ENCODE measurements at regions not wholly inside any gene's neighbourhood (a gene's known extent, or its start where the extent isn't known, plus 50 kb on each side); places are given as distances from the start of the nearest gene placed in this dataset.
A peak's percentile ranks its signal among the peaks of the same experiment; 100 is the strongest.

- CTCF ChIA-PET = no interaction called here
- H3K36me3 Mint-ChIP-seq = no peaks in the 10 kb centered on the region
Observed at GRCh38 chr13:24087605-24088225, 72.8 kb upstream of the SPATA13 start.

GRCh38 chr13:24090049-24090448 is 70.5 kb upstream of the SPATA13 start:
- no peak for ATAC-seq
- H3K4me3 ChIP-seq (ENCODE audit: low read length) = no peak overlapping the region
- no peaks in the 10 kb centered on the region for H3K27me3 ChIP-seq (ENCODE audit: control insufficient read depth in 2 of 2, insufficient read depth in 2 of 2, low read length in 2 of 2)
- H3K4me1 ChIP-seq (ENCODE audit: control insufficient read depth in 2 of 2, insufficient read depth in 2 of 2, low read length in 2 of 2) = no peaks in the 10 kb centered on the region
- H3K27ac Mint-ChIP-seq = no peak overlapping the region
- peaks cover 0 to 21% (median 3%) of the 10 kb centered on the region in 5 donors for H3K27me3 Mint-ChIP-seq
- intact Hi-C loops (cut with micrococcal nuclease) = no loop called here
- POLR2A ChIA-PET = no interaction called here
- H3K36me3 Mint-ChIP-seq = no peaks in the 10 kb centered on the region
- no peaks in the 10 kb centered on the region for H3K9me3 Mint-ChIP-seq
- H3K4me3 Mint-ChIP-seq = no peak overlapping the region
- no peaks in the 10 kb centered on the region for H3K36me3 ChIP-seq (ENCODE audit: control insufficient read depth in 2 of 3, insufficient read depth in 3 of 3, low read length in 3 of 3)
- no peak overlapping the region for H3K27ac ChIP-seq (ENCODE audit: low read depth, low read length)
- DNase-seq = no peak
- peaks cover 0 to 2% (median 0%) of the 10 kb centered on the region in 7 donors for H3K4me1 Mint-ChIP-seq
- CTCF ChIA-PET = no interaction called here
- H3K9me3 ChIP-seq (ENCODE audit: control insufficient read depth in 2 of 3, low read length in 3 of 3) = no peaks in the 10 kb centered on the region

More at GRCh38 chr13:24087605-24088225, 72.8 kb upstream of the SPATA13 start:
- no peaks in the 10 kb centered on the region for H3K4me1 ChIP-seq (ENCODE audit: control insufficient read depth in 2 of 2, insufficient read depth in 2 of 2, low read length in 2 of 2)
- no peak for DNase-seq
- no peaks in the 10 kb centered on the region for H3K9me3 Mint-ChIP-seq
- H3K4me3 ChIP-seq (ENCODE audit: low read length) = no peak overlapping the region
- no peaks in the 10 kb centered on the region for H3K9me3 ChIP-seq (ENCODE audit: control insufficient read depth in 2 of 3, low read length in 3 of 3)
- no peak overlapping the region for H3K27ac Mint-ChIP-seq
- H3K36me3 ChIP-seq (ENCODE audit: control insufficient read depth in 2 of 3, insufficient read depth in 3 of 3, low read length in 3 of 3) = no peaks in the 10 kb centered on the region
- POLR2A ChIA-PET = no interaction called here
- no peak for ATAC-seq
- H3K27me3 Mint-ChIP-seq = peaks cover 0 to 21% (median 3%) of the 10 kb centered on the region in 5 donors
- H3K4me3 Mint-ChIP-seq = no peak overlapping the region
- intact Hi-C loops (cut with micrococcal nuclease) = no loop called here
- no peak overlapping the region for H3K27ac ChIP-seq (ENCODE audit: low read depth, low read length)
- no peaks in the 10 kb centered on the region for H3K27me3 ChIP-seq (ENCODE audit: control insufficient read depth in 2 of 2, insufficient read depth in 2 of 2, low read length in 2 of 2)
- H3K4me1 Mint-ChIP-seq = peaks cover 0 to 2% (median 0%) of the 10 kb centered on the region in 7 donors

DNA sequence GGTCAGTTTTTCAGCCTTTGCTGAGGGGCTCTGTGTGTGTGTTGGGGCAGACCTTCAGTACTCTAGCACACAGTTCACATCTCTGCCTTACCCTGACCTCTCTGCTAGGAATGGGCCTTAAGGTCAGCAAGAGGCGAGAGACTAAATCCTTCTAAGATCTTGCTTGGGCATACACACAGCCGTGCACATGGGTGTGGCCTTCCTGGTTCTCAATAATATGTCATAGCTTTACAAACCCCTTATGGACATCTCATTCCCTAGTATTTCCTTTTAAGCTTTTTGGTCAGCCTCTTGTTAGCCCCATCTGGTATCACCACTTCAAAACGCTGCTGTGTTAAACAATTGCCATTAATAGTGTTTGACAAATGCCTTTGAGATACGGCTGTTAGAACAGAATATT is 69.4 kb upstream of the SPATA13 start:
- DNase-seq = no peak
- Histone ChIP-seq H3K27ac (ENCODE audit: low read depth, low read length) (no peak overlapping the region), H3K4me3 (ENCODE audit: low read length) (no peak overlapping the region), H3K36me3 (ENCODE audit: control insufficient read depth in 2 of 3, insufficient read depth in 3 of 3, low read length in 3 of 3) (no peaks in the 10 kb centered on the region), H3K4me1 (ENCODE audit: control insufficient read depth in 2 of 2, insufficient read depth in 2 of 2, low read length in 2 of 2) (no peaks in the 10 kb centered on the region), H3K9me3 (ENCODE audit: control insufficient read depth in 2 of 3, low read length in 3 of 3) (no peaks in the 10 kb centered on the region), H3K27me3 (ENCODE audit: control insufficient read depth in 2 of 2, insufficient read depth in 2 of 2, low read length in 2 of 2) (no peaks in the 10 kb centered on the region)
- Mint-ChIP-seq H3K27me3 (peaks cover 0 to 16% (median 0%) of the 10 kb centered on the region in 5 donors), H3K4me1 (peaks cover 0 to 2% (median 0%) of the 10 kb centered on the region in 7 donors), H3K36me3 (no peaks in the 10 kb centered on the region), H3K27ac (no peak overlapping the region), H3K4me3 (no peak overlapping the region), H3K9me3 (peaks cover 0 to 2% (median 0%) of the 10 kb centered on the region in 11 donors)
- CTCF ChIA-PET = no interaction called here
- intact Hi-C loops (cut with micrococcal nuclease) = no loop called here
- POLR2A ChIA-PET = interaction anchor here (0.6 kb wide), 1 partner anchor 312 kb away, joined by 3 read pairs; no protein-coding TSS in a partner anchor
- ATAC-seq = no peak

GRCh38 chr13:24092108-24092507 is 68.4 kb upstream of the SPATA13 start:
- Mint-ChIP-seq H3K4me3 (no peak overlapping the region), H3K36me3 (no peaks in the 10 kb centered on the region), H3K27ac (no peak overlapping the region), H3K27me3 (peaks cover 0 to 8% (median 0%) of the 10 kb centered on the region in 5 donors), H3K4me1 (peaks cover 3 to 9% (median 8%) of the 10 kb centered on the region in 7 donors), H3K9me3 (peaks cover 0 to 7% (median 0%) of the 10 kb centered on the region in 11 donors)
- Histone ChIP-seq H3K36me3 (ENCODE audit: control insufficient read depth in 2 of 3, insufficient read depth in 3 of 3, low read length in 3 of 3) (no peaks in the 10 kb centered on the region), H3K4me3 (ENCODE audit: low read length) (no peak overlapping the region), H3K4me1 (ENCODE audit: control insufficient read depth in 2 of 2, insufficient read depth in 2 of 2, low read length in 2 of 2) (peaks cover 0 to under 1% of the 10 kb centered on the region in 2 donors), H3K9me3 (ENCODE audit: control insufficient read depth in 2 of 3, low read length in 3 of 3) (no peaks in the 10 kb centered on the region), H3K27ac (ENCODE audit: low read depth, low read length) (no peak overlapping the region), H3K27me3 (ENCODE audit: control insufficient read depth in 2 of 2, insufficient read depth in 2 of 2, low read length in 2 of 2) (no peaks in the 10 kb centered on the region)
- DNase-seq (no peak), ATAC-seq (no peak)
- POLR2A ChIA-PET = no interaction called here
- CTCF ChIA-PET = no interaction called here
- intact Hi-C loops (cut with micrococcal nuclease) = no loop called here

DNA sequence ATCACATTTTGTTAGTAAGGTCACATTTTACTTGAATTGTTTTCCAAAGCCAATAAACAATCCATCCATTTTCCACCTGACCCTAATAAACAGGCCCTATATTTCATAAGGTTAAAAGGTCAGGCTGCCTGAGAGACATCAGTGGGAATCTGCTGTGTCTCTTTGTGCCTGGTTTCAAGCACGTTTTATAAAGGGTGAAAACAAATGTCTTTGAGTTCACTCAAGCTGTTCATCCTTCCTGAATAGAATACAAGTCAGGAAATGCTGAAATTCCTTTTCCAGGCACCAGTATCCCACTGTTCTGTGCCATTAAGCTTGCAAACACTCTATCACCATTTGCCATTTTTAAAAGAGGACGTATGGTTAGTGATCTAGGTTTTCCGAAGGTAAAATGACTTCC is 67.5 kb upstream of the SPATA13 start:
- Histone ChIP-seq H3K9me3 (ENCODE audit: control insufficient read depth in 2 of 3, low read length in 3 of 3) (no peaks in the 10 kb centered on the region), H3K4me3 (ENCODE audit: low read length) (no peak overlapping the region), H3K27ac (ENCODE audit: low read depth, low read length) (no peak overlapping the region), H3K36me3 (ENCODE audit: control insufficient read depth in 2 of 3, insufficient read depth in 3 of 3, low read length in 3 of 3) (no peaks in the 10 kb centered on the region), H3K4me1 (ENCODE audit: control insufficient read depth in 2 of 2, insufficient read depth in 2 of 2, low read length in 2 of 2) (peaks cover 0 to 10% of the 10 kb centered on the region in 2 donors), H3K27me3 (ENCODE audit: control insufficient read depth in 2 of 2, insufficient read depth in 2 of 2, low read length in 2 of 2) (no peaks in the 10 kb centered on the region)
- H3K9me3 Mint-ChIP-seq = peaks cover 0 to 7% (median 0%) of the 10 kb centered on the region in 11 donors
- intact Hi-C loops (cut with micrococcal nuclease) = no loop called here
- H3K36me3 Mint-ChIP-seq = peaks cover 0 to 1% (median 0%) of the 10 kb centered on the region in 5 donors
- no peak overlapping the region for H3K27ac Mint-ChIP-seq
- H3K4me1 Mint-ChIP-seq = peaks cover 11 to 19% (median 17%) of the 10 kb centered on the region in 7 donors
- H3K27me3 Mint-ChIP-seq = peaks cover 0 to 8% (median 0%) of the 10 kb centered on the region in 5 donors
- ATAC-seq (no peak), DNase-seq (no peak)
- no peak overlapping the region for H3K4me3 Mint-ChIP-seq
- CTCF ChIA-PET = no interaction called here
- POLR2A ChIA-PET = no interaction called here

DNA sequence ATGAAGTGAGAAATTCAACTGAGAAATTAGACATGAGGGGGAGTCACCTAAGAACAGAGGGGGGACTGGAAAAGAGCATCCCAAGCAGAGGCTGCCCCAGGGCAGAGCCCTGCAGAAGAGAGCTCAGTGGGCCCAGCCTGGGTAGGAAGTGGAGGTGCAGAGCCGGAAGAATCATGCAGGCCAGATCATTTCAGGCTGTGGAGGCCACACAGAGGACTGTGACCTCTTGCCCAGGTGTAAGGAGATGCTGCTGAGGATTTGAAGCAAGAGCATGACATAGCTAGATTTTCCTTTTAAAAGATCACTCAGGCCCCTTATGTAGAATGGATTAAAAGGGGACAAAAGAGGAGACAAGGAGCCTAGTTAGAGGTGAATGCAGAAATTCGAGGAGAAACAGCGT is 63.9 kb upstream of the SPATA13 start:
- no peak overlapping the region for H3K4me3 ChIP-seq (ENCODE audit: low read length)
- no peaks in the 10 kb centered on the region for H3K9me3 ChIP-seq (ENCODE audit: control insufficient read depth in 2 of 3, low read length in 3 of 3)
- POLR2A ChIA-PET = no interaction called here
- no peaks in the 10 kb centered on the region for H3K36me3 ChIP-seq (ENCODE audit: control insufficient read depth in 2 of 3, insufficient read depth in 3 of 3, low read length in 3 of 3)
- peak overlapping the region in 2 of 9 donors; percentile 71 to 73 for H3K27ac Mint-ChIP-seq
- H3K4me3 Mint-ChIP-seq = peak overlapping the region in 5 of 10 donors; percentile 13 to 71 (median 60)
- CTCF ChIA-PET = no interaction called here
- H3K4me1 ChIP-seq (ENCODE audit: control insufficient read depth in 2 of 2, insufficient read depth in 2 of 2, low read length in 2 of 2) = peaks cover 0 to 10% of the 10 kb centered on the region in 2 donors
- ATAC-seq = no peak
- intact Hi-C loops (cut with micrococcal nuclease) = loop anchor here in 1 of 2 donors (1.0 to 2.0 kb wide), 2 partner anchors 43 to 64 kb away; partner anchors contain the start of gene SPATA13
- peaks cover 0 to 7% (median 0%) of the 10 kb centered on the region in 11 donors for H3K9me3 Mint-ChIP-seq
- H3K27me3 Mint-ChIP-seq = peaks cover 0 to 23% (median 0%) of the 10 kb centered on the region in 5 donors
- no peaks in the 10 kb centered on the region for H3K27me3 ChIP-seq (ENCODE audit: control insufficient read depth in 2 of 2, insufficient read depth in 2 of 2, low read length in 2 of 2)
- DNase-seq = no peak
- H3K27ac ChIP-seq (ENCODE audit: low read depth, low read length) = no peak overlapping the region
- H3K4me1 Mint-ChIP-seq = peaks cover 10 to 22% (median 18%) of the 10 kb centered on the region in 7 donors
- peaks cover 0 to 1% (median 0%) of the 10 kb centered on the region in 5 donors for H3K36me3 Mint-ChIP-seq

DNA sequence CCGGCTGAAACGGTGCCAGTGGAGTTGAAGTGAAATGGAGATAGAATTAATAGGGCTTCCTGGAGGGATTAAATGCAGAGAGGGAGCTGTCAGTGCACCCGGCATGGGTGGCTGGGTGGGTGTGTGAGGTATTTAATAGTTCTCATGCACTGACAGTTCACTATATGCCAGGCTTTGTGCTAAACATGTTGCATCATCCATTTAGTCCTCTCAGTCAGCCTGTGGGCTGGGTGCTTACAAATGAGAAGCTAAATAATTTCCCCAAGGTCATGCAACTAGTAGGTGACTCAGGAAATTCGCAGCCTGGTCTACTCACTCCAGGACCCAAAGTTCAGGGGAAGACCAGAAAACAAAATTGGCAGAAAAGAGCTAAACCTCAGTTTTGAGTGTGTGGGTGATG is 63.5 kb upstream of the SPATA13 start:
- peaks cover 0 to 1% (median 0%) of the 10 kb centered on the region in 5 donors for H3K36me3 Mint-ChIP-seq
- intact Hi-C loops (cut with micrococcal nuclease) = loop anchor here in 1 of 2 donors (1.0 to 2.0 kb wide), 2 partner anchors 44 to 64 kb away; partner anchors contain the start of gene SPATA13
- peaks cover 10 to 22% (median 18%) of the 10 kb centered on the region in 7 donors for H3K4me1 Mint-ChIP-seq
- H3K4me1 ChIP-seq (ENCODE audit: control insufficient read depth in 2 of 2, insufficient read depth in 2 of 2, low read length in 2 of 2) = peaks cover 0 to 10% of the 10 kb centered on the region in 2 donors
- peak overlapping the region in 3 of 9 donors; percentile 41 to 73 (median 71) for H3K27ac Mint-ChIP-seq
- ChIA-PET POLR2A (no interaction called here), CTCF (no interaction called here)
- H3K4me3 Mint-ChIP-seq = peak overlapping the region in 7 of 10 donors; percentile 13 to 78 (median 60)
- no peak for ATAC-seq
- H3K27ac ChIP-seq (ENCODE audit: low read depth, low read length) = no peak overlapping the region
- no peak overlapping the region for H3K4me3 ChIP-seq (ENCODE audit: low read length)
- no peaks in the 10 kb centered on the region for H3K36me3 ChIP-seq (ENCODE audit: control insufficient read depth in 2 of 3, insufficient read depth in 3 of 3, low read length in 3 of 3)
- H3K27me3 ChIP-seq (ENCODE audit: control insufficient read depth in 2 of 2, insufficient read depth in 2 of 2, low read length in 2 of 2) = no peaks in the 10 kb centered on the region
- H3K27me3 Mint-ChIP-seq = peaks cover 0 to 27% (median 0%) of the 10 kb centered on the region in 5 donors
- no peaks in the 10 kb centered on the region for H3K9me3 ChIP-seq (ENCODE audit: control insufficient read depth in 2 of 3, low read length in 3 of 3)
- H3K9me3 Mint-ChIP-seq = peaks cover 0 to 7% (median 0%) of the 10 kb centered on the region in 11 donors
- DNase-seq = peak in 1 of 9 donors; percentile 53
